Stimulated activated CD8-positive, alpha-beta memory T cell treated with anti-CD3 and anti-CD28 coated beads, Interleukin-15, amount 100 ng/mL, for 48 hours (primary cell): ENCODE measurements at regions not wholly inside any gene's neighbourhood (a gene's known extent, or its start where the extent isn't known, plus 50 kb on each side); places are given as distances from the start of the nearest gene placed in this dataset.

Experiments
- DNase-seq, 2 donors: peaks; one replicate each; pipeline ENCODE4 v3.0.0-alpha.2; 2020; ENCODE audit warnings: low read depth in 2 of 2

DNA sequence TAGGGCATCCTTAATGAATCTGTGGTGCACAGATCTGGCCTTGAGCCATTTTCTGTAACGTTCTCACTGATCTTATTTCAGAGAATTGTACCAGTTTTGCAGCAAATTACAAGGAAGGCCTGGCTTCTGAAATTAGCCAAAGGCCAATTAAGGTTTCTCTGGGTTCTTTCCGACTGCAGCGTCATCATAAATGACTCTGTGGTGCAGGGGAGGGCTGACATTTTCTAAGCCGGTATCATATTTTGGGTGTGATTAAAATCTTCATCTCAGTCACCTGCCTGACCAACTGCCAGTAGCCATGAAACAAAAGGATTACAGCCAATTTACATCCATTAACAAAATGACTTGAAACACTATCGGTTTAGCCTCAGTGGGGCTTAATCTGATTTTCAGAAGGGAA lies 363.7 kb downstream of the ADRA2A start:
- no peak for DNase-seq

DNA sequence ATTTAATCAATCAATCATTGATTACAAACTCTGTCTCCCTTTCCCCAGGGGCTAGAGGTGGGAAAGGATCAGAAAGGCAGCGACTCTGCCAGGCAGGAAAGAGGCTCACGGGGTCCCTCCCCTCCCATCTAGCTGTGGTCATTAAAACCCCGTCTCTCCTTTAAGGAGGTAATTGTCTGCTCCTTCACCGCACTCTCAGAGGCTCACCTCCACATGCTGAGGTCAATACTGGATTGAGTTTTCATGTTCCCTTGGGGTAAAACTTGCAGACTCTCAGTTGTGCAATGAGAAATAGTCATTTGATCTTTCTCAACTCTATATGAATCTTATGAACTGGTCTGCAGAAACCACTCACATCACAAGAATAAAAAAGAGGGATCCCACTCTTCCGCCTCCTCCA lies 368.8 kb downstream of the ADRA2A start:
- DNase-seq, result no peak

DNA sequence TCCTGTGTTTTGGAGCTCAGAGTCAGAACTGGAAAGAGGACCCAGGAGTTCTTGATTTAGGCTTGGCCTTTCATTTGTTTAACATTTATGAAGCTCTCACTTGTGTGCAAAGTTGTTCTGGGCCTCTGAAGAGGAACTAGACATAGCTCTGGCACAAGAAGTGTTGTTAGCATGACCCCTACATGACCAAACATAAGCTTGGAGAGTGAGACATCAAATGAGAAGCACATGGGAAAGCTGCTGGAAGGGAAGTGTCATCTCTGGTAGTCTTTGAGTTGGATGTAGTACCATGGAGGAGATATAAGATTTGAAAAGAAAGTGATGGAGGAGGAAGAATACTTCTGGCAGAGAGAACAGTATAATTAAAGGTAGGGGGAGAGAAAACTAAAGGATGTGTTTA lies 370.1 kb downstream of the ADRA2A start:
- no peak for DNase-seq

DNA sequence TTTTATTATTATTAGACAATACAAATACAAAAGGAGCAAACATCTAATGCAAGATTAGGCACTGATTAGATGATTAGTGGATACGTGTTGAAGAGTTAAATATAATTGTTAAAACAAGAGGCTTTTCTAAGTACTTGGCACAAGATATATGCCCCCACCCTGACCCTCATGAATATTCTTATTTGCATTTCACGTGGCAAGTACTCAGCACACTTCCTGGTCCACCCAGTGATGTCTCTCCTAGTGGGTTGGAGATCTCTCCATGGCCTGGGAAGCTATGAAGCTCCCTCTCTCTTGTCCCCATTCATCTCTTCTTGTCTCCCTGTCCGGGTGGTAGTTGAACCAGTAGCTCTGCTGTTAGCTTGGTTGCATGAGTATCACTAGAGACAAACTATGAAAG lies 375.3 kb downstream of the ADRA2A start:
- DNase-seq, result no peak

DNA sequence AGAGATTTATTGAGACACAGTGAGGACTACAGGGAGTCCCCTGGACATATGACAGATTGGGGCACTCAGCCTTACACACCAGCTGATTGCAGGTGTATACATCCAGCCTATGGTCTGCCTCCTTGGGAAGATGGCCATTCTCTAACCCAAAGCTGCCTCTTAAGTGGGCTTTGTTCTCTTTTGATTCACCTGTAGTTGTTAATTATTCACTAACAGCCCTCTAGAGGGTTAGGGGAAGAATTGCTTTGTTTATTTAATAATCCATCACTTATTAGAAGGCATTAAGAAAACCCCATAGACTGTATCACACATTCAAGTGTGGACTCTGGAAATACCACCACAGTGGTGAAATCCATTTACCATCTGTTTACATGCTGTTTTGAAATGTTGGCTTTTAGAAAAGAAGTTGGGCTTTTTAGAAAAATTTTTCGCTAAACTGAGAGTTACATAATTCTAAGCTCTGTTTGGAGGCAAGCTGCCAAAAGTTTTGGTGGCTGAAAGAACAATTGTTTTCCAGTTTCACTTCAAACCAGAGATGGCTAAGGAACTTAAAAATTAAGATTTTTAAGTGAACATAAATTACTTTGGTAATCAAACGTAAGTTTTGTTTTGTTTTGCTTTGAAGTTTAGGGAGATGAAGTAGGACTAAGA lies 379.1 kb downstream of the ADRA2A start:
- no peak for DNase-seq

DNA sequence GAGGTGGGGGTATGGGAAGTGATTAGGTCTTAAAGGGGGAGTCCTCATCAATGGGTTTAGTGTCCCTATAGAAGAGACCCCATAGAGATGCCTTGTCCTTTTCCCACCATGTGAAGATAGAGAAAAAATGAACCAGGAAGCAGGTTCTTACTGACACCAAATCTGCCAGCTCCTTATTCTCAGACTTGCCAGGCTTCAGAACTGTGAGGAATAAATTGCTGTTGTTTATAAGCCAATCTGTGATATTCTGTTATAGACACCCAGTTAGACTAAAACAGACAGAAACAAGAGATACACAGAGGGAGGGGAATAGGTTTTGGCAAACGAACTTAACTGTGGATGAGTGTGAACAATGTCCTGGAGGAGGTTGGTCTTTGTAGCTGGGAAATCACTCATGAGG lies 381.4 kb downstream of the ADRA2A start:
- DNase-seq, result no peak

DNA sequence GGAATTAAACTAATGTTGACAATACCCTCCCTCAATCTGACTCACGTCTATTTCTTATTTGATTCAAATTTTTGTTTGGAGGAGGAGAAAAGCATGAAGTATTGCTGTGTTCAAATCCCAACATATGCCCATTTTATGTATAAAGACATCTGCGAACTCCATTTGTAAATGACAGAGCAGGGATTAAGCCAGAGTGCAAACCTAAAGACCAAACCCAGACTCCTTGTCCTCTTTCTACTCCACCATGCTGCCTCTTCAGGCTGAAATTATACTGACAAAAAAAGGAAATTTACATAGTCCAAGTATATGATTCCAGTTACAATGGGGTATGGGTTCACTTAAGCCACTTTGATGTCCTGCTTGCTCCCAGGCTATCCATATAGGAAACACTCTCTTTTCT lies 383.1 kb downstream of the ADRA2A start:
- no peak for DNase-seq

DNA sequence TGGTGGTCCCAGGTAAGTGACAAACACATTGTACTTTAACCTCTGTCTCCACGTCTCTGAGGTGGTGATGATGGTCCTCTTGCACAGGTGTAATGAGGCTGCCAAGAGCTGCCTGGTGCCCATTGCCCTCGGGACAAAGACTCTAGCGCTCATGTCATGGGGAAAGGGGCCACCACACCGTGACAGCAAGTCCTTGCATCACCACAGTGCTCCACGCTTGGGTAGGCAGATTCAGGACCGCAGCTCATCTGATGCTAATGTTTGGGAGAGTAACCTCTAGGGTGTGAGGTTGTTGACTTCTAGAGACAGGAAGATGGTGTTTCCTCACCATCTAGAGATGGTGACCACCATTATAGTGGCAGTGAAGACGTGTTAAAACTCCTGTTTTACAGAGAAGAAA lies 395.6 kb downstream of the ADRA2A start:
- DNase-seq, result no peak

DNA sequence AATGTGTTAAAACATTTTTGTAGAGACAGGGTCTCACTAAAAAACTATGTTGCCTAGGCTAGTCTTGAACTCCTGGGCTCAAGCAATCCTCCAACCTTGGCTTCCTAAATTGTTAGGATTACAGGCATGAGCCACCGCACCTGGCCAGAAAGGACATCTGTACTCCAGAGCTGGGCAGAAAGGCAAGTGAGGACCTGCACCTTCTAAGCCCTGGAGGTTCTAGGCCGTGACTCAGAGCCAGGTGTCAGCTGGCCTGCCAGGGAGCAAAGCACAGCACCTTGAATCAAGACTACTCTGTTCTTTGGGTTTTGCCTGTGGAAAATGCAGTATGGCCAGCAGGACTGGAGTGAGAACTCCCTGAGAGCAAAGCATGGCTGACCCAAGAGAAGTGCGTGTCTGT lies 396.5 kb downstream of the ADRA2A start:
- DNase-seq, result no peak

DNA sequence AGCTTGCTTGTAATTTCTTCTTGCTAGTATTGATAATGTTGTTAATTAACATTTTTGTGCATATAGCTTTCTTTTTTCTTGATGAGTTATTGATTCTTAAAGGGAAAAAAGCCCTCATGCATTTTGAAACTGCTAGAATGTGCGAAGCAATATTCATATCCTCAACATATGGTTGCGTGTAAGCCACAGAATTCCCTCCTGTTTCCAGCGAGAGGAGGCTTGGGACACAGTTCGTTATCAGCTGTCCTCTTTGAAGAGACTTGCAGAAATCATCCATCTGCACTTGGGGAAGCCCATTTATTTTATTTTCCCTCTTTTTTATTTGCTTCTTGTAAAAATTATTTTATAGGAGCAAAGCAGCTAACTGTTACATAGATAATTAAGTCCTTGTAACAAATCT lies 398.0 kb downstream of the ADRA2A start:
- no peak for DNase-seq

DNA sequence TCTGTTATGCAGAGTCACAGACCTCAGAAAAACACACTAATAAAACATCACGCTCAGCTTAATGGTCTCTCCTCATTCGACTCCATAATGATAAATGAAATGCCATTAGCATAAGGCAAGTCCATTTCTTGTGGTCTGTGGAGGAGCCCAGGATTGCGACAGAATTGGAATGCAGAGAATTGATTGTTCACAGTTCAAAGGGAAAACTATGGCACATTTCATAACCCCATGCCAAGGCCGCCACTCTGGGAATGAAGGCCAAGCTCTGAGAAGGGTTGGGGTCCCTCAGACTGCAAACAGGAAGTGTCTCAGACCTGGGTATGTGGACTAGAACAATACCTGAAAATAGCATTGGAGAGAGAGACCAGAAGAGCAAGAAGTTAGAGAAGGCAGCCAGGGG lies 398.9 kb downstream of the ADRA2A start:
- DNase-seq, result no peak

DNA sequence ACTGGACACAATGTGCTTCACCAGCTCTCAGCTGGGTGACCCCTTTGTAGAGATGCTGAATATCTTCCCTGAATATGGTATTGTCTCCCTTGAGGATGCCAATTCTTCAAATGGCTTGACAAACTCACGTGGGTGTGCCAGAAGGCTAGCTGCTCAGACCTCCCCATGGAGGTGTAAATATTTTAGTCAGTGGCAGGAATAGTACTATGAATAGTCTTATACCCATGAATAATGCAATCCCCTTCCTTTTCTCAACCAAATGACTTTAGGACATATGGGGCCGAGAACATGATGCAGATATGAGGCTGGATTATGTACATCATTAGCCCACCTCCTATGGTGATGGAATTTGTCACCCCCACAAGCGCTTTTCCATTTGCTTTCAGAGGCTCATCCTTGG lies 401.8 kb downstream of the ADRA2A start:
- DNase-seq, result no peak

DNA sequence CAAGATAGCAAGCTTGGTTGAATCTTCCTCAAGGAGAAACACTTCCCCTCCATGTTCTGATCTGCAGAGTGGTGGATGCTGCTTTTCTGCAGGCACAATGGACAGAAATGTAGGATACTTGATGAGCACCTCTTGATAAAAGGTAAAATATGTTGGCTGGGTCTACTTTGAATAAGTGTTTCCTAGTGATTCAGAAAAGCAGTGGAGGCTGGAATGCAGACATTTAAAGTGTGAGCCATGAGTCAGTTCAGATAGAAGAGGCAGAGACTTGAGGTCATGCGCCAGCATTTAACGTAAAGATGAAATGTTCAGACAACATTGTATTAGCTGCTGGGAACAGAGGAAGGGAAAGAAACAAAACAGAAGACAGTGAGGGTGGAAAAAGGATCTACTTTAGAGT lies 403.1 kb downstream of the ADRA2A start:
- no peak for DNase-seq

DNA sequence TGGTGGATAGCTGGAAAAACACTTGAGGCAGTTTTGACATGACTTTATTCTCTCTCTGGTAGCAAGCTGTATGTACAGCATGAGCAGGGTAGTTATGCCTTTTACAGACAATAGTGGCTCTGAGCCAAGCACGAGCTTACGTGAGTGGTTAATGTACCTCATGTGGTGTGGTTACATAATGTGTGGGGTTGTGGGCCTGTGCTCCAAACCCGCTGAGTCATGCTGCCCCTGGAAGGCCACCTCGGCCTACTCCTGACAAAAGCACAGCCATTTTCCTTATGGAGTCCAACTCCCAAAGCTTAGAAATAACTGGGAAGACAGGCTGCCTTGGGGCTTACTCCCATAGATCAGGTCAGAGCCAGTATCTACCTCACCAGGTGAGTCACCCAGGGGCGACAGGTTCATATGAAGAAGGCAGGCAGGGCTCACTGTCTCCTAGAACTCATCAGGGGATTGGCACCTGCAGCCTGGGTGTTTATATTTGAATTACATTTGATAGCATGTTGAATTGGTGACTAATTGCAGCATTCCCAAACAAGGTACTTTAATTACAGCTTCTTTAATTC lies 404.5 kb downstream of the ADRA2A start:
- no peak for DNase-seq

DNA sequence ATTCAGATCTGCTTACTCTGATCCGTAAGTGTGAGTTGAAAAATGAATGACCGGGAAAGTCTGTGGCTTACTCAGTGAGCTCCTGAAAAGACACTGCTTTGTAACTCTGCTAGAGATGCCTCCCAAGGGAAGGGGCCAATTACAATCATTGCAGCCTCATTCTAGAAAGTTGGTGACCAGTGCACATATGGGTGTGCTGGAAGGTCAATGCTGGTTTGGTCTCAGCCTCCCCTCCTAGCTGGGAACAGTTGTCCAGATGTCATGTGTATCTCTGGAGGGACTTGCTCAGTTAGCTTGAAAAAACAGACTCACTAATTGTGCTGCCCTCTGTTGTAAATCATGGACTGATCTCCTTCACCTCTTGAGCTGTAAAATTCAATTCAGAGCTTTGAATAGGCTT lies 405.0 kb downstream of the ADRA2A start:
- DNase-seq, result no peak

DNA sequence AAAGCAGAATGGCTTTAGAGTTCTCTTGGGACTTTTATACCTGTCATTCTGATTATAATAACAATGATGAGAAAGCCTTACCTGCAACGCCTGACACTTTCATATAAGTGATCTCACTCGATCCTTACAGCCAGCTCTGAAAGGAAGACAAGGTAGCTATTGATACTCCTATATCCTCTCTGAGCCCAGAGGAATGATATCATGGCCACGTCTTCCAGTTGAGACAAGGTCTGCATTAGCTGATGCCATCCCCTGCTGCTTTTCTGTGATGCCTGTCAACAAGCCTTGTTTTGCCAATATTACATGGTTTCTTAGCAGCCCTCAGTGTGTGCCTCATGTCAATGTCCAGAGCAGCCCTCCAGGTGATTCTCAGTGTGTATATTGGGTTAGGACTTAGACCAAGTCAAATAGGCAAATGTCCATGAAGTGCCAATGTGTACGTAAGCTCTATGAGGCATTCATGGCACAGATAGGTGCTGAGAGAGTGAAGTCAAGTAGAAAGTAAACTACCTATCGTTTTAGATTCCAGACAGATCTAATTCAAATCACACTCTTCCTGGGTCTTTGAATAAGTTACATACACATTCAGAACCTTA lies 405.9 kb downstream of the ADRA2A start:
- DNase-seq, result no peak

DNA sequence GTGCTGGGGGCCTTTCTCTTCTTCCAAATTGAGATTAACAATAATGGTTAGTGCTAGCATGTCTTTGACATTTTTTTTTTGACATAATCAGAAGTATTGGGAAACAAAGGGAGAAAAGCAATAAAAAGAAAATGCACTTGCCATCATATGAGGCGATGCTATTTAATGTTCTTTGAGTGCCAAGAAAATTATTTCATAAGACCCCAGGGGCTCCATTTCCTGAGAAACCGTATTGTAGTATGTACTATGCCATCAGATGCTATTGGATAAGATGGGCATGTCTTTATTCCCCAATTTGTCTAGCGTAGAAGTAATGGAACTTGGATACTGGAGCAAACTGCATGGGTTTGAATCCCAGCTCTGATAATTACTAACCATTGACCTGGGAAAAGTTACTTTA lies 408.9 kb downstream of the ADRA2A start:
- no peak for DNase-seq

DNA sequence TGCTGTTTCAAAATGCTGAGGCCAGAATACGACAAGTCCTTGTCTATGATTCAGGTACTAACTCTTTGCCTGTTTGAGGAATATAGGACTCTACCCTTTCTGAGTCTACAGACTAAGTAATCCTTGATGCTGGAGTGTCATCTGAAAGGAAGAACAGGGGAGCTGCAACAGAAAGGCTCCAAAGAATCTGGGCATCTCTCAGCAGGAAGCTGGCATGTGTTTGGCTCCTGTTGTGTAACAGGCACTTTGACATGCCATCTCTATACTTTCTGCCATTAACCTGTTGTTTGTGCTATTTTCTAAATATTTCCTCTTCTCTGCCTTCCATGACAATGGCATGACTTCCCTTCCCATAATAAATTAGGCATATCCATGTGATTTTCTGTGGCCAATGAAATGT lies 409.5 kb downstream of the ADRA2A start:
- DNase-seq, result no peak

DNA sequence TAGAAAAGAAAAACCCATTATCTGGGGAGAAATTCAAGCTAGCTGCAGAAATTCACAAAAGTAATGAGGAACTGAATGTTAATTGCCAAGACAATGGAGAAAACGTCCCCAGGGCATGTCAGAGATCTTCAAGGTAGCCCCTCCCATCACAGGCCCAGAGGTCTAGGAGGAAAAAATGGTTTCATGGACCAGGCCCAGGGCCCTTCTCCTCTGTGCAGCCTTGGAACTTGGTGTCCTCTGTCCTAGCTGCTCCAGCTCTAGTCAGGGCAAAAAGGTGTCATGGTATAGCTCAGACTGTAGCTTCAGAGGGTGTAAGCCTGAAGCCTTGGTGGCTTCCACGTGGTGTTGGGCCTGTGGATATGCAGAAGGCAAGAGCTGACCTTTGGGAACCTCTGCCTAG lies 411.8 kb downstream of the ADRA2A start:
- DNase-seq, result no peak

DNA sequence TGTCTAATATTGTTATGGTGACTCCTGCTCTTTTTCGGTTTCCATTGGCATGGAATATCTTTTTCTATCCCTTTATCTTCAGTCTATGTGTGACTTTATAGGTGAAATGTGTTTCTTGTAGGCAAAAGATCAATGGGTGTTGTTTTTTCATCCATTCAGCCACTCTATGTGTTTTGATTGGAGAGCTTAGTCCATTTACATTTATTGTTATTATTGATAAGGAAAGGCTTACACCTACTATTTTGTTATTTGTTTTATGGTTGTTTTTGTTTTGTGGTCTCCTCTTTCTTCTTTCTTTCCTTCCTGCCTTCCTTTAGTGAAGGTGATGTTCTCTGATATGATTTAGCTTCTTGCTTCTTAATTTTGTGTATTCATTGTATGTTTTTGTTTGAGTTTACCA lies 414.3 kb downstream of the ADRA2A start:
- no peak for DNase-seq

DNA sequence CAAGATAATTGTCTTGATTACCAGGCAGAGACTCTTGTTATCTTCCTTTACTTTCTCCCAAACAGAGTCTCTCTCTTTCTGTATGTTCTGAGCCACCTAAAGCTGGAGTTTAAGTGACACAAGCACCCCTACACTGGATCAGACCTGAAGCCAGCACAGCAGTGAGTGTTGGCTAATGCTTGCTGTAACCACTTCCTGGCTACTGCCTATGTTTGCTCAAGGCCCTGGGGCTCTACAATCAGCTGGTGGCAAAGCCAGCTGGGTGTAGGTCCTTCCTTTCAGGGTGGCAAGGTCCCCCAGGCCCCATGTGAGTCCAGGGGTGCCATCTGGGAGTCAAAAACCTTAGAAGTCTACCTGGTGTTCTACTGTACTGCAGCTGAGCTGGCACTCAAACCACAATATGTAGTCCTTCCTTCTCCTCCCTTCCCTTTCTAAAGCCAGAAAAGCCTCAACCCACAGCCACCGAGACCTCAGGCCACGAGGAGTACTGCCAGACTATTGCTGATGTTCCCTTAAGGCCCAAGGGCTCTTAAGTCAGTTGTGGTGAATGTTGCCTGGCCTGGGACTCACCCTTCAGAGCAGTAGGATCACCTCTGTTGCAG lies 416.3 kb downstream of the ADRA2A start:
- no peak for DNase-seq

DNA sequence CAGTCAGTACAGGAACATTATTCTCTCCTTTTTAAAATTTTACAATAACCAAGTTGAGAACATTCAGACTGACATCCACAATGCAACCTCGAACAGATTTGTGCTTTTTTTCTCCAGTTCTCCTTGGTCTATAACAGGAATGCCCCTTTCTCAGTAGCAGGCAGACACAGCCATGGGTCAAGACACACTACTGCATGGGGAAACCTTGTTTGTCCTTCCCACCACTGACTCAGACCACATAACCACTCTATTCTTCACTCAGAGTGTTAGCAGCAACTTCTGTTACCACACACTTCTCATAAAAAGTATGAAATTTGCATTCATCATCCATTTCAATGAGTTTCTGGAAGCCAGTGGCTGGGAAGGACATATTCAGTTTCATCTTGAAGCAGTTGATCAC lies 421.7 kb downstream of the ADRA2A start:
- no peak for DNase-seq

DNA sequence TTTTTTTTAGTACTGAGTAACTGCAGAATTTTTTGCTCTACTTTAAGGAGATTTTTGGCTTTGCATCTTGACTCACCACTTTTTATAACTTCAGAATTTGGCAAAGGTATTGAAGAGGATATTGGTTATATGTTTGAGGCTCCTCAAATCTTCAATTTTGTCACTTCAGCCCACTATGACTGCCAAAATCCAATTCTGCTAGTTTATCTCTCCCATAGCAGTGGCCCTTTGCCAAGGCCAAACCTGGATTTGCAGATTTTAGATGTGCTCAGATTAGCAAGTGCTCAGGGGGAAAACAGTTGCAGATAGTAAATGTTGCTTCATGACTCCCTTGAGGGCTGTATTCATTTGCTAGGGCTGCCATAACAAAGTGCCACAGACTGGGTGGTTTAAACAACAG lies 427.5 kb downstream of the ADRA2A start:
- DNase-seq, result no peak
